Mesenchymal stem cell (in vitro differentiated cells and primary cell): ENCODE measurements at regions not wholly inside any gene's neighbourhood (a gene's known extent, or its start where the extent isn't known, plus 50 kb on each side); places are given as distances from the start of the nearest gene placed in this dataset.
"Not testable (repeated sequence)": the region's sequence is repeated elsewhere in the genome, so short reads cannot be mapped to it uniquely, and the experiment has no call there.

Experiments
- DNase-seq: peaks from one replicate; pipeline ENCODE4 v3.0.0-alpha.2; 2013
- H2AFZ ChIP-seq: one replicate; pipeline ENCODE4 v1.6.1; 2013; ENCODE audit warnings: low read depth, mild to moderate bottlenecking, control low read depth, inconsistent platforms, low read length, moderate library complexity
- H2AK5ac ChIP-seq: 2 replicates; pipeline ENCODE4 v1.6.1; 2013; ENCODE audit warnings: low read length, moderate library complexity, mild to moderate bottlenecking, inconsistent platforms; ENCODE audit not compliant: severe bottlenecking
- H2BK120ac ChIP-seq: one replicate; pipeline ENCODE4 v1.6.1; 2013; ENCODE audit warnings: low read depth, mild to moderate bottlenecking, inconsistent platforms, low read length, moderate library complexity
- H2BK12ac ChIP-seq, 2 experiments: one replicate each; pipeline ENCODE4 v1.6.1; 2013; ENCODE audit warnings: inconsistent platforms in 2 of 2, low read length in 2 of 2, mild to moderate bottlenecking in 2 of 2, moderate library complexity in 2 of 2, control low read depth in 1 of 2
- H2BK15ac ChIP-seq: one replicate; pipeline ENCODE4 v1.6.1; 2013; ENCODE audit warnings: mild to moderate bottlenecking, low read depth, inconsistent platforms; ENCODE audit not compliant: poor library complexity, severe bottlenecking
- H2BK5ac ChIP-seq: 2 replicates; pipeline ENCODE4 v1.6.1; 2013; ENCODE audit warnings: low read depth, mild to moderate bottlenecking, low read length, control low read depth, inconsistent platforms; ENCODE audit not compliant: poor library complexity, severe bottlenecking
- H3K14ac ChIP-seq, 2 experiments: one replicate each; pipeline ENCODE4 v1.6.1; 2013; ENCODE audit warnings: inconsistent platforms in 2 of 2, low read length in 2 of 2, control low read depth in 1 of 2, mild to moderate bottlenecking in 1 of 2, moderate library complexity in 1 of 2
- H3K18ac ChIP-seq, 2 experiments: one replicate each; pipeline ENCODE4 v1.6.1; 2013; ENCODE audit warnings: inconsistent platforms in 2 of 2, low read length in 2 of 2, control low read depth in 1 of 2, low read depth in 1 of 2, mild to moderate bottlenecking in 1 of 2
- H3K23ac ChIP-seq, 2 experiments: one replicate each; pipeline ENCODE4 v1.6.1; 2013; ENCODE audit warnings: inconsistent platforms in 2 of 2, low read length in 2 of 2, mild to moderate bottlenecking in 2 of 2, moderate library complexity in 2 of 2, control low read depth in 1 of 2
- H3K27ac ChIP-seq: 2 replicates; pipeline ENCODE4 v1.5.1; 2013; ENCODE audit warnings: mild to moderate bottlenecking, moderate library complexity, low read length, control low read depth, inconsistent platforms; ENCODE audit not compliant: poor library complexity, severe bottlenecking
- H3K27me3 ChIP-seq, 2 experiments: 2 replicates each; pipeline versions ENCODE4 v1.6.1 to v1.7.0; 2013; ENCODE audit warnings: low read length in 2 of 2, mild to moderate bottlenecking in 2 of 2, moderate library complexity in 2 of 2, control low read depth in 1 of 2, inconsistent platforms in 1 of 2; ENCODE audit not compliant: control insufficient read depth in 1 of 2, insufficient read depth in 1 of 2
- H3K36me3 ChIP-seq, 2 experiments: 2 replicates each; pipeline versions ENCODE4 v1.6.1 to v1.7.0; 2013; ENCODE audit warnings: low read length in 2 of 2, control low read depth in 1 of 2, inconsistent platforms in 1 of 2, low read depth in 1 of 2, mild to moderate bottlenecking in 1 of 2; ENCODE audit not compliant: insufficient read depth in 2 of 2, control insufficient read depth in 1 of 2
- H3K4ac ChIP-seq, 2 experiments: one replicate each; pipeline ENCODE4 v1.6.1; 2013; ENCODE audit warnings: inconsistent platforms in 2 of 2, low read length in 2 of 2, mild to moderate bottlenecking in 2 of 2, moderate library complexity in 2 of 2, control low read depth in 1 of 2, low read depth in 1 of 2
- H3K4me1 ChIP-seq: 2 replicates; pipeline ENCODE4 v1.6.1; 2013; ENCODE audit warnings: low read depth, low read length, control low read depth; ENCODE audit not compliant: control insufficient read depth, insufficient read depth
- H3K4me2 ChIP-seq: 2 replicates; pipeline ENCODE4 v1.6.1; 2013; ENCODE audit warnings: low read length, mild to moderate bottlenecking, inconsistent platforms; ENCODE audit not compliant: poor library complexity, severe bottlenecking
- H3K4me3 ChIP-seq, 2 experiments: 2 replicates each; pipeline versions ENCODE4 v1.5.1 to v1.7.0; 2013; ENCODE audit warnings: low read length in 2 of 2, mild to moderate bottlenecking in 2 of 2, control low read depth in 1 of 2, low read depth in 1 of 2; ENCODE audit not compliant: insufficient read depth in 1 of 2
- H3K79me1 ChIP-seq: replicated peaks from 2 replicates; pipeline ENCODE4 v1.6.1; 2013; ENCODE audit warnings: mild to moderate bottlenecking, control low read depth, low read length, inconsistent platforms; ENCODE audit not compliant: poor library complexity, severe bottlenecking
- H3K9ac ChIP-seq: 2 replicates; pipeline ENCODE4 v1.7.0; 2013; ENCODE audit warnings: mild to moderate bottlenecking, low read length, moderate library complexity
- H3K9me3 ChIP-seq: 2 replicates; pipeline ENCODE4 v1.7.0; 2013; ENCODE audit warnings: mild to moderate bottlenecking, low read length; ENCODE audit not compliant: control insufficient read depth
- H4K8ac ChIP-seq: one replicate; pipeline ENCODE4 v1.6.1; 2013; ENCODE audit warnings: inconsistent platforms, mild to moderate bottlenecking, low read length, moderate library complexity
- H4K91ac ChIP-seq: one replicate; pipeline ENCODE4 v1.6.1; 2013; ENCODE audit warnings: mild to moderate bottlenecking, low read length, inconsistent platforms
- WGBS: methylation state at CpG from one replicate; pipeline ENCODE4 v1.1.7; 2013; ENCODE audit warnings: mixed read lengths; 5-methylcytosine and 5-hydroxymethylcytosine counted together

DNA sequence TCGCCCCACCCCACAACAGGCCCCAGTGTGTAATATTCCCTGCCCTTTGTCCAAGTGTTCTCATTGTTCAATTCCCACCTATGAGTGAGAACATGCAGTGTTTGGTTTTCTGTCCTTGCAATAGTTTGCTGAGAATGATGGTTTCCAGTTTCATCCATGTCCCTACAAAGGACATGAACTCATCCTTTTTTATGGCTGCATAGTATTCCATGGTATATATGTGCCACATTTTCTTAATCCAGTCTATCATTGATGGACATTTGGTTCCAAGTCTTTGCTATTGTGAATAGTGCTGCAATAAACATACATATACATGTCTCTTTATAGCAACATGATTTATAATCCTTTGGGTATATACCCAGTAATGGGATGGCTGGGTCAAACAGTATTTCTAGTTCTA, 132.7 kb downstream of the SNX10 start:
- no CpG with 5 or more reads among the region's 1 CpG for WGBS
- not testable (repeated sequence) for H2BK5ac ChIP-seq, H3K9me3 ChIP-seq

DNA sequence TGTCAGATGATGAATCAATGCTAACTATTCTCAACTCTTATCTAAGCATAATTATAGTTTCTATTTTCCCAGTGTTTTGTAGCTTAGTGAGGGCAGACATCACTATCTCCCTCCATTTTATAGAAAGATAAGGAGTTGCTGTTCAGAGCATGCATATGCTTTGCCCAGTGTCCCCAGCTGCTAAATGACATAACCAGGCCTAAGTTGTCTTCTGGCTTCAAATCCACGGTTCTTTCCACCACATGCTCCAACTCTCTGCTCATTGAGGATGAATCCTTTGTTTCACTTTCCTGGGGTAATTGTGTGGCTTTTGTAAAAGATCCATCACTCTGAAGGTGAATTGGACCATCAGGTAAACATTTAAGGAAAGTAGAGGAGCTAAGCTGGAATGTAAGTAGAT, 134.0 kb downstream of the SNX10 start:
- Histone ChIP-seq H3K27me3 (peaks cover 0 to 8% of the 10 kb centered on the region in 2 experiments), H3K4ac (no peak overlapping the region), H2BK120ac (no peak overlapping the region), H3K9me3 (no peaks in the 10 kb centered on the region), H3K9ac (no peak overlapping the region), H3K79me1 (no peaks in the 10 kb centered on the region), H3K23ac (no peak overlapping the region), H4K91ac (no peak overlapping the region), H2AK5ac (no peak overlapping the region), H3K14ac (no peak overlapping the region), H3K27ac (no peak overlapping the region), H3K36me3 (no peaks in the 10 kb centered on the region), H3K4me2 (no peak overlapping the region), H3K4me1 (no peaks in the 10 kb centered on the region), H2BK5ac (no peak overlapping the region), H2BK15ac (no peak overlapping the region), H2AFZ (no peak overlapping the region), H4K8ac (no peak overlapping the region), H3K4me3 (no peak overlapping the region), H2BK12ac (no peak overlapping the region), H3K18ac (no peak overlapping the region)
- no CpG with 5 or more reads among the region's 1 CpG for WGBS
- no peak for DNase-seq

More for the DNA sequence above, 132.7 kb downstream of the SNX10 start:
- H3K4ac ChIP-seq, H2AFZ ChIP-seq, H3K36me3 ChIP-seq, H2AK5ac ChIP-seq, H2BK120ac ChIP-seq, H2BK12ac ChIP-seq, H3K4me1 ChIP-seq, H3K23ac ChIP-seq, H3K4me2 ChIP-seq, H3K27ac ChIP-seq, H3K4me3 ChIP-seq, H4K8ac ChIP-seq, H3K79me1 ChIP-seq, H3K9ac ChIP-seq, DNase-seq, H3K14ac ChIP-seq, H4K91ac ChIP-seq, H3K18ac ChIP-seq, H2BK15ac ChIP-seq: not testable (repeated sequence)
- peaks cover 4 to 11% of the 10 kb centered on the region in 2 experiments for H3K27me3 ChIP-seq

- H3K9ac ChIP-seq = no peak overlapping the region
- H3K23ac ChIP-seq = no peak overlapping the region
- H3K4ac ChIP-seq = no peak overlapping the region
- no peak overlapping the region for H3K4me2 ChIP-seq
- no peak overlapping the region for H4K91ac ChIP-seq
- H3K36me3 ChIP-seq = no peaks in the 10 kb centered on the region
- H2BK120ac ChIP-seq = no peak overlapping the region
- no peaks in the 10 kb centered on the region for H3K79me1 ChIP-seq
- H4K8ac ChIP-seq = no peak overlapping the region
- no peak overlapping the region for H3K18ac ChIP-seq
- no peak overlapping the region for H3K4me3 ChIP-seq
- no peak overlapping the region for H3K27ac ChIP-seq
- no peak for DNase-seq
- no peak overlapping the region for H2AK5ac ChIP-seq
- H3K9me3 ChIP-seq = no peaks in the 10 kb centered on the region
- H3K14ac ChIP-seq = no peak overlapping the region
- H2BK15ac ChIP-seq = no peak overlapping the region
- H3K4me1 ChIP-seq = no peaks in the 10 kb centered on the region
- H2BK5ac ChIP-seq = no peak overlapping the region
- WGBS = 73% methylated on average over 5 of the region's 5 CpGs
- no peak overlapping the region for H2AFZ ChIP-seq
- peaks cover 0 to 5% of the 10 kb centered on the region in 2 experiments for H3K27me3 ChIP-seq
- no peak overlapping the region for H2BK12ac ChIP-seq
Observed at GRCh38 chr7:26426096-26426495, 134.4 kb downstream of the SNX10 start.

DNA sequence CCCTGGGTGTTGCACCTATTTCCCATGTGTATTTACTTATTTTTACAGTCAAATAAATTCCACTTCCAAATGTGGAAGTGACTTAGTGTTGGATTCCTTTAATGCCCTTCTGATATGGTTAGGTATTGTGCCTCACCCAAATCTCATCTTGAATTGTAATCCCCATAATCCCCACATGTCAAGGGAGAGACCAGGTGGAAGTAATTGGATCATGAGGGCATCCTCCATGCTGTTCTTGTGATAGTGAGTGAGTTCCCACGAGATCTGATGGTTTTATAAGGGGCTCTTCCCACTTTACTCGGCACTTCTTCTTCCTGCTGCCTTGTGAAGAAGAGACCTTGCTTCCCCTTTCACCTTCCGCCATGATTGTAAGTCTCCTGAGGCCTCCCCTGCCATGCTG, 136.9 kb downstream of the SNX10 start:
- peaks cover 0 to 5% of the 10 kb centered on the region in 2 experiments for H3K27me3 ChIP-seq
- no peaks in the 10 kb centered on the region for H3K9me3 ChIP-seq
- no peak overlapping the region for H3K14ac ChIP-seq
- H3K23ac ChIP-seq = no peak overlapping the region
- H3K4me3 ChIP-seq = no peak overlapping the region
- H4K8ac ChIP-seq = no peak overlapping the region
- H2BK12ac ChIP-seq = no peak overlapping the region
- H2BK5ac ChIP-seq = no peak overlapping the region
- H3K4ac ChIP-seq = no peak overlapping the region
- H2BK15ac ChIP-seq = no peak overlapping the region
- WGBS = 70% methylated on average over 3 of the region's 3 CpGs
- H3K27ac ChIP-seq = no peak overlapping the region
- H2BK120ac ChIP-seq = no peak overlapping the region
- H3K79me1 ChIP-seq = no peaks in the 10 kb centered on the region
- H3K18ac ChIP-seq = no peak overlapping the region
- no peak for DNase-seq
- no peak overlapping the region for H4K91ac ChIP-seq
- H3K36me3 ChIP-seq = no peaks in the 10 kb centered on the region
- H3K4me2 ChIP-seq = no peak overlapping the region
- no peak overlapping the region for H3K9ac ChIP-seq
- H2AK5ac ChIP-seq = no peak overlapping the region
- no peak overlapping the region for H2AFZ ChIP-seq
- no peaks in the 10 kb centered on the region for H3K4me1 ChIP-seq
